Cardiac muscle cell (in vitro differentiated cells and primary cell): ENCODE measurements at regions not wholly inside any gene's neighbourhood (a gene's known extent, or its start where the extent isn't known, plus 50 kb on each side); places are given as distances from the start of the nearest gene placed in this dataset.

Source experiments
- DNase-seq, 2 donors: peaks; one replicate each; pipeline versions ENCODE4 v3.0.0 to v3.0.0-alpha.2; 2010 to 2017; ENCODE audit warnings: low read depth in 1 of 2, low spot score in 1 of 2
- H3K27ac ChIP-seq: fragments of 200-600 bp; sonication (generic); 2 replicates; pipeline ENCODE4 v1.5.1; 2016
- H3K27me3 ChIP-seq: fragments of 200-600 bp; sonication (generic); 2 replicates; pipeline ENCODE4 v1.6.0; 2016; ENCODE audit warnings: control low read depth
- H3K36me3 ChIP-seq: fragments of 200-600 bp; sonication (generic); 2 replicates; pipeline ENCODE4 v1.5.1; 2016; ENCODE audit warnings: control low read depth
- H3K4me1 ChIP-seq: fragments of 200-600 bp; sonication (generic); 2 replicates; pipeline ENCODE4 v1.8.1; 2017; ENCODE audit warnings: low read depth, mild to moderate bottlenecking, mixed run types
- H3K4me3 ChIP-seq: fragments of 200-600 bp; sonication (generic); 2 replicates; pipeline ENCODE4 v1.5.1; 2016; ENCODE audit warnings: mild to moderate bottlenecking
- H3K9me3 ChIP-seq: fragments of 200-600 bp; sonication (generic); 2 replicates; pipeline ENCODE4 v1.5.1; 2017; ENCODE audit warnings: low read depth, mild to moderate bottlenecking, control low read depth
- TF ChIP-seq, protein P1 (sequence below): IDR thresholded peaks from 2 replicates; pipeline ENCODE4 v1.5.1; 2012; ENCODE audit warnings: low read depth, mild to moderate bottlenecking, low read length

DNA sequence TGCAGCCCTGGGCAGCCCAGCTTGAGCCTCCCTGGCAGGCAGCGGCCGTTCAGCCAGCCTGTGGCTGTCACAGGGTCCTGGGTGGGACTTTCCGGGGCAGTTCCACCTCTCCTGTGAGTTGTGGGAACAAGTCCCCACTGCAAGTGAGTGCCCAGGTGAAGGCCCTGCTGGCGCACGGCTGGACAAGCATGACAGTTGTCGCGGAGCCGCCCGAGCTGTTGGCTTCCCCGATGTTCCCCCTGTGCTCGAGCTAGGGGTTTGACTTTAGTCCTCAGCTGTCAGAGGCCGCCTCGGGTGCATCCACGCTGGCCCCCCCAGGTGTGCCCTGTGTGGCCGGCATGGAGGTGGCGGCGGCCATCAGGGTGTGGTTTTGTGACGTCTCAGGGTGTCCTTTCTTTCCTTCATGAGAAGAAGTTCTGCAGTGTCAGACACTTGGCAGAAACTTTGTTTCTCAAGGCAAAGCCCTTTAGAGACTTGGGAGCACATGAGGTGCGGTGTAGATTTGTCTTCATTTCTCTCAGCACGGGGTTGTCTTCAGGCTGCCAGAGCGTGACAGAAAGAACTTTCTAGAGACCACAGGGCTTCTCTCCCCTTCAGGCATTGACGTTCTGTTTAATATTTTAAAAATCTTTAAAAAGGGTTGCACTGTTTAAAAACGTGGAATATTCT, 69.4 kb upstream of the HGFAC start:
- Histone ChIP-seq H3K4me1 (peaks cover 21% of the 10 kb centered on the region), H3K27ac (no peak overlapping the region), H3K4me3 (no peak overlapping the region), H3K27me3 (peaks cover 24% of the 10 kb centered on the region), H3K36me3 (no peaks in the 10 kb centered on the region), H3K9me3 (no peaks in the 10 kb centered on the region)
- no peak for DNase-seq
- TF ChIP-seq, protein P1, sequence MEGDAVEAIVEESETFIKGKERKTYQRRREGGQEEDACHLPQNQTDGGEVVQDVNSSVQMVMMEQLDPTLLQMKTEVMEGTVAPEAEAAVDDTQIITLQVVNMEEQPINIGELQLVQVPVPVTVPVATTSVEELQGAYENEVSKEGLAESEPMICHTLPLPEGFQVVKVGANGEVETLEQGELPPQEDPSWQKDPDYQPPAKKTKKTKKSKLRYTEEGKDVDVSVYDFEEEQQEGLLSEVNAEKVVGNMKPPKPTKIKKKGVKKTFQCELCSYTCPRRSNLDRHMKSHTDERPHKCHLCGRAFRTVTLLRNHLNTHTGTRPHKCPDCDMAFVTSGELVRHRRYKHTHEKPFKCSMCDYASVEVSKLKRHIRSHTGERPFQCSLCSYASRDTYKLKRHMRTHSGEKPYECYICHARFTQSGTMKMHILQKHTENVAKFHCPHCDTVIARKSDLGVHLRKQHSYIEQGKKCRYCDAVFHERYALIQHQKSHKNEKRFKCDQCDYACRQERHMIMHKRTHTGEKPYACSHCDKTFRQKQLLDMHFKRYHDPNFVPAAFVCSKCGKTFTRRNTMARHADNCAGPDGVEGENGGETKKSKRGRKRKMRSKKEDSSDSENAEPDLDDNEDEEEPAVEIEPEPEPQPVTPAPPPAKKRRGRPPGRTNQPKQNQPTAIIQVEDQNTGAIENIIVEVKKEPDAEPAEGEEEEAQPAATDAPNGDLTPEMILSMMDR = no peak

DNA sequence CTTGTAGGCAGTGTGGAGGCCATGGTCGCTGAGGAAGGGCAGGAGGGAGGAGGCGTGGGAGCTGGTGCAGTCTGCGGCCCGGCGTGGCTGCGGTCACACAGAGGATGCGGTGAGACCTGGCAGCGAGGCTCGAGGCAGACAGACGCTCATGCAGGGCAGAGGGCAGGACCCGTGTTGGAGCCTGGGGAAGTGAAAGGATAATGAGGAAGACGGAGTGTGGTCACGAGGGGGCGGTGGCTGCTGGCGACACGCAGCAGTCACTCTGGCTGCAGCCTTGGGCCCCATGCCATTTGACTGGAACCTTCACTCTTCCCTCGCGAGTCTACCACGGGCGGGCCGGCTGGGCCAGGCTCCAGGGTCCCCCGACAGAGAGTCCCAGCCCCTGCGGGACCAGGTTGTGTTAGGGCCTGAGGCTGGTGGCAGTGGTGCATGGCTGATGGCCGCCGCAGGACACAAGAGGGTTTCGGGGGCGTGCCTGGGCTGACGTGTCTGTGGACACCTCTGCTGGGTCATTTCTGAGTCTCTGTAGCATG, 68.8 kb upstream of the HGFAC start:
- no peak overlapping the region for H3K4me3 ChIP-seq
- H3K4me1 ChIP-seq = peaks cover 21% of the 10 kb centered on the region
- H3K27me3 ChIP-seq = peaks cover 24% of the 10 kb centered on the region
- no peak overlapping the region for H3K27ac ChIP-seq
- no peaks in the 10 kb centered on the region for H3K9me3 ChIP-seq
- TF ChIP-seq, protein P1 = no peak
- DNase-seq = no peak
- H3K36me3 ChIP-seq = no peaks in the 10 kb centered on the region

DNA sequence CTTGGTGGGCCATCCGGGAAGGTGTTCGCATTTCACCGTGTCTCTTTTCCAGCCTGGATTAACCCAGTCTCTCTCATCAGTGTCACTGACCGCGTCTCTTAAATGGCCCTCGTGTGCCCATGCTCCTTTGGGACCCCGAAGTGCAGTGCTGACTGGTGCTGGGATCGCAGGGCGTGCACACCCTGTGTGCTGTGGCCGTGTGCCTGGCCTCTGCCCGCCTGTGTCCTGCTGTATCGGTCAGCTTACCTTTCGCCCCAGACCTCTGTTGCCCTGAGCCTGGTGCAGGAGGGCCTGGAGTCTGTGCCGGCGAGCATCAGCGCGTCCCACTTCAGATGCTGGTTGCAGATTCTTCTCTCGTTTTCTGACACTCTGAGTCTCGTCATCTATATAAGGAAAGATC, 68.3 kb upstream of the HGFAC start:
- H3K4me1 ChIP-seq = peaks cover 21% of the 10 kb centered on the region
- no peak overlapping the region for H3K4me3 ChIP-seq
- no peaks in the 10 kb centered on the region for H3K9me3 ChIP-seq
- TF ChIP-seq, protein P1 = no peak
- H3K27ac ChIP-seq = no peak overlapping the region
- no peak for DNase-seq
- H3K36me3 ChIP-seq = no peaks in the 10 kb centered on the region
- peaks cover 24% of the 10 kb centered on the region for H3K27me3 ChIP-seq

DNA sequence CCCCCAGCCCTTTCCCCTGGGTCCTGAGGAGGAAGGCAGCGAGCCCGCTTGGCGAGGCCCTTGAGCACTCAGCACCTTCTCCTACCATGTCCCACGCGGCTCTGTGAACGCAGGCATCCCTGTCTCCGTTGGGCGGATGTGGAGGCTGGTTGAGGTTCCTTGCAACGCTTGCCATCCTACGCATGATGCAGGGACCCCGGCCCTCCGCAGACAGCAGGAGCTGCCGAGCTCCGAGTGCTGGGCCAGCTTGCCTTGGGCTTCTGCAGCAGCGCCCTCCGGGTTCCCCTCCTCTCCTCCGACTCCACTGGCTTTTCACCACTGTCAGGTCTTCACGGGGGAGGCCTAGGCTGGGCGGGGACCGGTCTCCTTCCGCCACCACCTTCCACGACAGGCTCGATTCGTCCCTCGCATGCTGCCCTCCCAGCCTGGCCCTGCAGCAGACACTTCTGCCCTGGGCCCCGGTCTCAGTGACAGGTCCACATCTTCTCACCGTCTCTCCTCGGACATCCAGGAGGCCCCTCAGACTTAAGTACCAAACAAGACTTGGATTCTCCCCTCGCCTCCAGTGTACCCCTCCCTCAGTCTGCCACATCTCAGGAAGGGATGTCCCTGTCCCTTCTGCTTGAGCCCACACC, 67.6 kb upstream of the HGFAC start:
- no peak for DNase-seq
- peaks cover 24% of the 10 kb centered on the region for H3K27me3 ChIP-seq

DNA sequence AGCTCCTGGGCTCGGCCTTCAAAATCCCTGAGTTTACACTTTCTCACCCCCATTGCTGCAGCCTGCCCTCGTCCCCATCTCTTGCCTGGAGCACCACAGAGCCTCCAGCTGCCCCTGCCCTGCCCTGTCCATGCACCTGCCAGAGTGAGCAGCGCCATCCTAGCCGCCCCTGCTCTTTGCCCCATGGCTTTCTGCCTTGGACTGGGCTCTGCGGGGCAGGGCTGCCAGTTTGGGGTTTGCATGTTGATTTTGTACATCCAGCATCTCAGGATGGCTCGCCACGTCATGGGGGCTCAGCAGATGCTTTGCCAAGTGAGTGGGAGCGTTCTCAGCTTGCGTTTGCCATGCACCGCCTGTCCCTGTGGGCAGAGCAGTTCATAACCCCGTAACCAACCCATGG, 67.1 kb upstream of the HGFAC start:
- Histone ChIP-seq H3K27me3 (peaks cover 19% of the 10 kb centered on the region), H3K4me1 (peaks cover 19% of the 10 kb centered on the region), H3K36me3 (no peaks in the 10 kb centered on the region), H3K9me3 (no peaks in the 10 kb centered on the region), H3K27ac (no peak overlapping the region), H3K4me3 (no peak overlapping the region)
- TF ChIP-seq, protein P1 = no peak
- DNase-seq = no peak

More for the DNA sequence above, 67.6 kb upstream of the HGFAC start:
- H3K4me1 ChIP-seq = peaks cover 21% of the 10 kb centered on the region
- TF ChIP-seq, protein P1 = no peak
- no peak overlapping the region for H3K4me3 ChIP-seq
- H3K27ac ChIP-seq = no peak overlapping the region
- no peaks in the 10 kb centered on the region for H3K36me3 ChIP-seq
- no peaks in the 10 kb centered on the region for H3K9me3 ChIP-seq
